A549 (cell line): ENCODE measurements at regions not wholly inside any gene's neighbourhood (a gene's known extent, or its start where the extent isn't known, plus 50 kb on each side); places are given as distances from the start of the nearest gene placed in this dataset.

ENCODE experiments used
- ATAC-seq, 2 experiments: fragments of 200-7000 bp in 1 of 2; fragments of >200 bp in 1 of 2; cut with Nextera tagmentation in 1 of 2; cut with Tn5 transposase in 1 of 2; 3 replicates each; pipeline versions ENCODE4 v1.8.0 to v1.9.1; 2018 to 2020; ENCODE audit warnings: mild to moderate bottlenecking in 1 of 2, moderate library complexity in 1 of 2
- CTCF ChIA-PET: fragments of 300-600 bp; sonication (Branson Sonifier 250); formaldehyde crosslinking; extraction: SDS; loops from one replicate; lab custom pipeline; 2021; ENCODE audit warnings: antibody characterized with exemption, inconsistent platforms; lab: Yijun Ruan, JAX
- POLR2A ChIA-PET: fragments of 350-600 bp; formaldehyde crosslinking; extraction: SDS; loops from one replicate; lab custom pipeline; 2021; ENCODE audit warnings: antibody characterized with exemption, inconsistent platforms; lab: Yijun Ruan, JAX
- DNase-seq, 2 experiments: peaks; one replicate each; pipeline versions ENCODE4 v3.0.0 to v3.0.0-alpha.2; 2011 to 2016; ENCODE audit warnings: low read depth in 1 of 2, low spot score in 1 of 2
- FAIRE-seq: peaks from 2 replicates; lab custom pipeline; 2011; peaks lifted over from hg19 to GRCh38; lab: Jason Lieb, UNC
- H3K27ac ChIP-seq, 2 experiments: fragments of >200 bp; sonication (Bioruptor Twin); formaldehyde crosslinking; 3 replicates each; pipeline ENCODE4 v1.5.1; 2016 to 2017
- H3K4me1 ChIP-seq: fragments of >200 bp; sonication (Bioruptor Twin); formaldehyde crosslinking; 3 replicates; pipeline ENCODE4 v1.6.1; 2016
- H3K4me2 ChIP-seq: fragments of >200 bp; sonication (Bioruptor Twin); formaldehyde crosslinking; 3 replicates; pipeline ENCODE4 v1.6.1; 2016
- H3K4me3 ChIP-seq: fragments of >200 bp; sonication (Bioruptor Twin); formaldehyde crosslinking; 3 replicates; pipeline ENCODE4 v1.5.1; 2016
- H3K9me3 ChIP-seq: fragments of >200 bp; sonication (Bioruptor Twin); formaldehyde crosslinking; 3 replicates; pipeline ENCODE4 v1.6.1; 2016
- ESRRA ChIP-seq: fragments of 150-350 bp; IDR thresholded peaks from 2 replicates; pipeline ENCODE4 v1.6.1; 2014; ENCODE audit warnings: mild to moderate bottlenecking, low read length, borderline replicate concordance
- FOXS1 ChIP-seq: fragments of 250-450 bp; sonication (Bioruptor Pico); IDR thresholded peaks from 2 replicates; pipeline ENCODE4 v1.5.0; 2020; ENCODE audit warnings: mild to moderate bottlenecking, moderate library complexity
- GATA3 ChIP-seq: IDR thresholded peaks from 2 replicates; pipeline ENCODE4 v1.6.1; 2012; ENCODE audit warnings: borderline replicate concordance
- HDAC2 ChIP-seq: fragments of 200-600 bp; sonication (generic); IDR thresholded peaks from 2 replicates; pipeline ENCODE4 v1.6.1; 2016
- HMGXB4 ChIP-seq: fragments of 250-450 bp; sonication (Bioruptor Pico); IDR thresholded peaks from 2 replicates; pipeline ENCODE4 v1.5.0; 2021; ENCODE audit warnings: mild to moderate bottlenecking, moderate library complexity, borderline replicate concordance
- HOXB5 ChIP-seq: fragments of 250-450 bp; sonication (Bioruptor Pico); IDR thresholded peaks from 2 replicates; pipeline ENCODE4 v1.5.0; 2020; ENCODE audit warnings: mild to moderate bottlenecking, moderate library complexity
- JUNB ChIP-seq: fragments of >200 bp; sonication (Bioruptor Twin); formaldehyde crosslinking; IDR thresholded peaks from 2 replicates; pipeline ENCODE4 v1.6.1; 2016
- KDM1A ChIP-seq: fragments of 200-600 bp; sonication (generic); IDR thresholded peaks from 2 replicates; pipeline ENCODE4 v1.6.1; 2016; ENCODE audit warnings: low read depth, mild to moderate bottlenecking
- MAFK ChIP-seq: fragments of 450-650 bp; IDR thresholded peaks from 2 replicates; pipeline ENCODE4 v1.6.1; 2014; ENCODE audit not compliant: partially characterized antibody
- MYC ChIP-seq: IDR thresholded peaks from 2 replicates; pipeline ENCODE4 v1.6.1; 2012; ENCODE audit warnings: mild to moderate bottlenecking, inconsistent platforms, low read length, improper control_type of control experiment, borderline replicate concordance
- NFE2L2 ChIP-seq: fragments of 150-350 bp; conservative IDR thresholded peaks from 2 replicates; pipeline ENCODE4 v1.6.1; 2014; ENCODE audit warnings: low read length
- POLR2A ChIP-seq: IDR thresholded peaks from 2 replicates; pipeline ENCODE4 v1.6.1; 2012; ENCODE audit warnings: mild to moderate bottlenecking, low read length
- POLR2AphosphoS2 ChIP-seq: conservative IDR thresholded peaks from 2 replicates; pipeline ENCODE4 v1.6.1; 2012; ENCODE audit warnings: low read length, improper control_type of control experiment, inconsistent platforms
- RAD21 ChIP-seq, 2 experiments: fragments of >200 bp in 1 of 2; sonication (Bioruptor Twin) in 1 of 2; formaldehyde crosslinking in 1 of 2; IDR thresholded peaks in 1 of 2; conservative IDR thresholded peaks in 1 of 2; 2 replicates in 1 of 2; 3 replicates in 1 of 2; pipeline ENCODE4 v1.6.1; 2012 to 2018; ENCODE audit warnings: inconsistent platforms in 1 of 2
- RARB ChIP-seq: fragments of 250-450 bp; sonication (Bioruptor Pico); IDR thresholded peaks from 2 replicates; pipeline ENCODE4 v1.8.0; 2021; ENCODE audit warnings: mild to moderate bottlenecking, moderate library complexity
- ZC3H11A ChIP-seq: fragments of 450-650 bp; IDR thresholded peaks from 2 replicates; pipeline ENCODE4 v1.6.1; 2014; ENCODE audit warnings: antibody characterized with exemption, mild to moderate bottlenecking
- ZNF302 ChIP-seq: fragments of 250-450 bp; sonication (Bioruptor Pico); IDR thresholded peaks from 2 replicates; pipeline ENCODE4 v1.9.0; 2021; ENCODE audit warnings: inconsistent platforms, mild to moderate bottlenecking, moderate library complexity
- ZSCAN20 ChIP-seq: fragments of 250-450 bp; sonication (Bioruptor Pico); IDR thresholded peaks from 2 replicates; pipeline ENCODE4 v1.8.0; 2022; ENCODE audit warnings: mild to moderate bottlenecking, moderate library complexity
- WGBS: methylation state at CpG from one replicate; pipeline ENCODE4 v1.1.6; 2017; ENCODE audit errors: missing lambda C conversion rate; 5-methylcytosine and 5-hydroxymethylcytosine counted together
- TF ChIP-seq, protein P1 (sequence below): fragments of 200-600 bp; sonication (generic); IDR thresholded peaks from 2 replicates; pipeline ENCODE4 v1.6.1; 2016; ENCODE audit warnings: antibody characterized with exemption, mild to moderate bottlenecking, moderate library complexity
- TF ChIP-seq, protein P2 (sequence below): fragments of 450-650 bp; IDR thresholded peaks from 2 replicates; pipeline ENCODE4 v1.6.1; 2014; ENCODE audit warnings: antibody characterized with exemption

GRCh38 chr6:9197726-9198125, 762.4 kb upstream of the SLC35B3 start:
- DNase-seq: no peak
- TF ChIP-seq HDAC2 (no peak), GATA3 (no peak), RAD21 (conservative IDR thresholded peaks at IDR 0.05 in 1 of 2, IDR thresholded peaks at IDR 0.05 in 1 of 2) (no peak), NFE2L2 (no peak), POLR2AphosphoS2 (no peak), JUNB (no peak), HMGXB4 (no peak), RARB (no peak), ZSCAN20 (no peak), MYC (no peak), KDM1A (no peak), MAFK (no peak), HOXB5 (no peak), ZNF302 (CRISPR knock-in tag) (no peak), ESRRA (no peak), POLR2A (no peak), ZC3H11A (no peak)
- TF ChIP-seq, protein P1, sequence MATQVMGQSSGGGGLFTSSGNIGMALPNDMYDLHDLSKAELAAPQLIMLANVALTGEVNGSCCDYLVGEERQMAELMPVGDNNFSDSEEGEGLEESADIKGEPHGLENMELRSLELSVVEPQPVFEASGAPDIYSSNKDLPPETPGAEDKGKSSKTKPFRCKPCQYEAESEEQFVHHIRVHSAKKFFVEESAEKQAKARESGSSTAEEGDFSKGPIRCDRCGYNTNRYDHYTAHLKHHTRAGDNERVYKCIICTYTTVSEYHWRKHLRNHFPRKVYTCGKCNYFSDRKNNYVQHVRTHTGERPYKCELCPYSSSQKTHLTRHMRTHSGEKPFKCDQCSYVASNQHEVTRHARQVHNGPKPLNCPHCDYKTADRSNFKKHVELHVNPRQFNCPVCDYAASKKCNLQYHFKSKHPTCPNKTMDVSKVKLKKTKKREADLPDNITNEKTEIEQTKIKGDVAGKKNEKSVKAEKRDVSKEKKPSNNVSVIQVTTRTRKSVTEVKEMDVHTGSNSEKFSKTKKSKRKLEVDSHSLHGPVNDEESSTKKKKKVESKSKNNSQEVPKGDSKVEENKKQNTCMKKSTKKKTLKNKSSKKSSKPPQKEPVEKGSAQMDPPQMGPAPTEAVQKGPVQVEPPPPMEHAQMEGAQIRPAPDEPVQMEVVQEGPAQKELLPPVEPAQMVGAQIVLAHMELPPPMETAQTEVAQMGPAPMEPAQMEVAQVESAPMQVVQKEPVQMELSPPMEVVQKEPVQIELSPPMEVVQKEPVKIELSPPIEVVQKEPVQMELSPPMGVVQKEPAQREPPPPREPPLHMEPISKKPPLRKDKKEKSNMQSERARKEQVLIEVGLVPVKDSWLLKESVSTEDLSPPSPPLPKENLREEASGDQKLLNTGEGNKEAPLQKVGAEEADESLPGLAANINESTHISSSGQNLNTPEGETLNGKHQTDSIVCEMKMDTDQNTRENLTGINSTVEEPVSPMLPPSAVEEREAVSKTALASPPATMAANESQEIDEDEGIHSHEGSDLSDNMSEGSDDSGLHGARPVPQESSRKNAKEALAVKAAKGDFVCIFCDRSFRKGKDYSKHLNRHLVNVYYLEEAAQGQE: no peak
- TF ChIP-seq, protein P2, sequence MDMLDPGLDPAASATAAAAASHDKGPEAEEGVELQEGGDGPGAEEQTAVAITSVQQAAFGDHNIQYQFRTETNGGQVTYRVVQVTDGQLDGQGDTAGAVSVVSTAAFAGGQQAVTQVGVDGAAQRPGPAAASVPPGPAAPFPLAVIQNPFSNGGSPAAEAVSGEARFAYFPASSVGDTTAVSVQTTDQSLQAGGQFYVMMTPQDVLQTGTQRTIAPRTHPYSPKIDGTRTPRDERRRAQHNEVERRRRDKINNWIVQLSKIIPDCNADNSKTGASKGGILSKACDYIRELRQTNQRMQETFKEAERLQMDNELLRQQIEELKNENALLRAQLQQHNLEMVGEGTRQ: no peak
- CTCF ChIA-PET: no interaction called here
- POLR2A ChIA-PET: no interaction called here
- Histone ChIP-seq H3K4me3 (no peak overlapping the region), H3K27ac (no peak overlapping the region), H3K4me2 (no peak overlapping the region), H3K9me3 (no peaks in the 10 kb centered on the region), H3K4me1 (peaks cover 3% of the 10 kb centered on the region; the same call in 1 of the 3 replicates)
- no peak for FAIRE-seq
- 24% methylated on average over 3 of the region's 3 CpGs for WGBS
- no peak for ATAC-seq

DNA sequence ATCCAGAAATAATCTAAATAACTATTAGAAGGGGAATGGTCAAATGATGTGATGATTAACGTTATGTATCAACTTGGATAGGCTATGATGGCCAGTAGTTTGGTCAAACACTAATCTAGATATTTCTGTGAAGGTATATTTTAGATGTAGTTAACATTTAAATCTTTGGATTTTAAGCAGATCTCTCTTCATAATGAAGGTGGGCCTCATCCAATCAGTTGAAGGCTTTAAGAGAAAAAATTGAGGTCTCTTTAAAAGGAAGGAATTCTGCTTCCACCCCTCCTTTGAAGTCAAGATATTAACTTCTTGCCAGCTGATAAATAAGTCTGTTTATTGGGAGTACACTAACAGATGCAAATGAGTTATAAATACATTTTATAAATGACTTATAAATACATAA, 760.0 kb upstream of the SLC35B3 start:
- no peak for ATAC-seq
- no peak overlapping the region for H3K4me2 ChIP-seq
- H3K27ac ChIP-seq: no peak overlapping the region
- ChIA-PET CTCF (no interaction called here), POLR2A (no interaction called here)
- WGBS: 4% methylated on average over 1 of the region's 1 CpG
- FAIRE-seq: no peak
- no peak overlapping the region for H3K4me3 ChIP-seq
- no peak for DNase-seq
- peaks cover 10% of the 10 kb centered on the region; the same call in 1 of the 3 replicates for H3K4me1 ChIP-seq
- H3K9me3 ChIP-seq: no peaks in the 10 kb centered on the region
- TF ChIP-seq ZSCAN20 (no peak), KDM1A (no peak), FOXS1 (CRISPR knock-in tag) (no peak)
